GM13977 (cell line): ENCODE measurements at regions not wholly inside any gene's neighbourhood (a gene's known extent, or its start where the extent isn't known, plus 50 kb on each side); places are given as distances from the start of the nearest gene placed in this dataset.

Source experiments
- DNase-seq: peaks from one replicate; pipeline ENCODE4 v3.0.0; 2012; ENCODE audit warnings: low spot score
- in situ Hi-C: fragments of 300-500 bp; cut with MboI; formaldehyde crosslinking; loops from one replicate; pipeline ENCODE4 v1.12.0; 2022; ENCODE audit warnings: low sequenced_read_pairs, low pct_unique_long_range_greater_than_20kb, mixed read lengths, inconsistent platforms; ENCODE audit not compliant: unreplicated experiment
- TF ChIP-seq, protein P1 (sequence below): IDR thresholded peaks from 2 replicates; pipeline ENCODE4 v1.5.1; 2012; ENCODE audit warnings: mild to moderate bottlenecking, control low read depth; ENCODE audit not compliant: insufficient read depth; ENCODE audit errors: extremely low read depth, missing control alignments

DNA sequence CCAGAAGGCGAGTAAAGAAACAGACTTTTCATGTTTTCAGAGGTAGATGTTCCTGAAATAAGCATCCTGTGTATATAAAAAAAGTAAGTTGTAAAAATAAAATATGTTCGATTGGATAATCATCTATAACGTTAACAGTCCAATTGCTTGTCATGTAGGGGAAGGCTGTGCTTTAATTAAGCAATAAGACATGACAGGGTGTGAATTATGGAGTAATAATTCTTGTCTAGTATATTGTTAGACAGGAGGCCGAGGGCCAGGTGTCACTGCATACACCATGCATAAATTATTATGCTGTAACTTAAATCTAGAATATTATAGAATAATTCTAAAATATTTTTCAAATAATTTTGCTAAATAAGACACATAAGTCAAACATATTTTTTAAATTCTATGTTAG, 494.6 kb upstream of the TENM3 start:
- DNase-seq: no peak
- in situ Hi-C loops: no loop called here

DNA sequence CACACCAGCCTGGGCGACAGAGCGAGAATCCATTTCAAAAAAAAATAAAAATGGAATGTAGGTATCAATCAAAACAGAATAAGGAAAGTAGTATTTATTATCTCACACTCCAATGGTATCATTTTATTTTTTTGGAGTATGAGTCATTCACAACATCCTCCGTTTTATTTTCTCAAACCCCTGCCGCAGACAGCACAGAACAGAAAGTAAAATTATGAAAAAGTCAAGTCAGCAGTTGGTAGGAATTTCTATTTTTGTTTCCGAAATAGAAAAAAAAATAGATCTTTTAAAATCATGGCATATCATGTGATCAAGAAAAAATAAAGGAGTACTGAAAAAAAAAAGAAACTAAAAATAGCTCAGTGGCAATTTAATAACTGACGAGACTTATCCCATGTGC, 490.7 kb upstream of the TENM3 start:
- TF ChIP-seq, protein P1, sequence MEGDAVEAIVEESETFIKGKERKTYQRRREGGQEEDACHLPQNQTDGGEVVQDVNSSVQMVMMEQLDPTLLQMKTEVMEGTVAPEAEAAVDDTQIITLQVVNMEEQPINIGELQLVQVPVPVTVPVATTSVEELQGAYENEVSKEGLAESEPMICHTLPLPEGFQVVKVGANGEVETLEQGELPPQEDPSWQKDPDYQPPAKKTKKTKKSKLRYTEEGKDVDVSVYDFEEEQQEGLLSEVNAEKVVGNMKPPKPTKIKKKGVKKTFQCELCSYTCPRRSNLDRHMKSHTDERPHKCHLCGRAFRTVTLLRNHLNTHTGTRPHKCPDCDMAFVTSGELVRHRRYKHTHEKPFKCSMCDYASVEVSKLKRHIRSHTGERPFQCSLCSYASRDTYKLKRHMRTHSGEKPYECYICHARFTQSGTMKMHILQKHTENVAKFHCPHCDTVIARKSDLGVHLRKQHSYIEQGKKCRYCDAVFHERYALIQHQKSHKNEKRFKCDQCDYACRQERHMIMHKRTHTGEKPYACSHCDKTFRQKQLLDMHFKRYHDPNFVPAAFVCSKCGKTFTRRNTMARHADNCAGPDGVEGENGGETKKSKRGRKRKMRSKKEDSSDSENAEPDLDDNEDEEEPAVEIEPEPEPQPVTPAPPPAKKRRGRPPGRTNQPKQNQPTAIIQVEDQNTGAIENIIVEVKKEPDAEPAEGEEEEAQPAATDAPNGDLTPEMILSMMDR: no peak
- in situ Hi-C loops: no loop called here
- no peak for DNase-seq

More for the DNA sequence above, 494.6 kb upstream of the TENM3 start:
- TF ChIP-seq, protein P1: no peak

DNA sequence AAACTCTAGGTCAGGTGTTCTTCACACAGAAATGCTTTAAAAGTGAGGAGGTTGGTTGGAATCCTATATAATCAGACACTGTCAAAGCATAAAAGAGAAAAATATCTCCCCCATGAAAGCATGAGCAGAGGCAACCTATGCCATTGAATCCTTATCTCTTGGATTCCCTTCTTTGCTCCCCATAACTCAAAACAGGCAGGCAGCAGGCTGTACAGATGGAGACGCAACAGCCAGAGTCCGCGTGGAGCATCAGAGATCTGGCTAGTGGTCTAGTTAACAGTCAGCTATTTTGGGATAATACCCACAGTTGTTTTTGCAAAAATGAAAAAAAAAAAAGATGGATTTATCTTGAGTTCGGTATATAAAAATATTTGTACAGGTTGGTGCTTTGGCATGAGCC, 490.0 kb upstream of the TENM3 start:
- DNase-seq: no peak
- TF ChIP-seq, protein P1: no peak
- in situ Hi-C loops: no loop called here

DNA sequence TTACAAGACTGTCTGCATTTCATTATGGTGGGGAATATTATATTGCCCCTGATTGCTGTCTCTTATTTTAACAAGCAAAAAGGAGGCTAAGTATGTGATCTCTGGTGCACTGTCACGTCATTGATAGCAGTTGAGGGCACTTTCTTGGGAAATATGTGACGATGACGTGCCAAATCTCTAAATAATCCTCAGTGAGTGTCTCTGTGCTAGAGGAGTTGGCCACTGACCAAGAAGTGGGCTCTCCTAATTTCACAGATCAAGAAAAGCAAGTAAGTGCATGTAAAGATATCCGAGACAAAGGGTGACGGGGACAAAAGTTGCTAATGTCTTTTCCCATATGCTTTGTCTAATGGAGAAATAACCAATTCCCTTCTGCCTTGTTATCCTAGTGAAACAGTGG, 487.4 kb upstream of the TENM3 start:
- in situ Hi-C loops: no loop called here
- DNase-seq: no peak
- TF ChIP-seq, protein P1: no peak

DNA sequence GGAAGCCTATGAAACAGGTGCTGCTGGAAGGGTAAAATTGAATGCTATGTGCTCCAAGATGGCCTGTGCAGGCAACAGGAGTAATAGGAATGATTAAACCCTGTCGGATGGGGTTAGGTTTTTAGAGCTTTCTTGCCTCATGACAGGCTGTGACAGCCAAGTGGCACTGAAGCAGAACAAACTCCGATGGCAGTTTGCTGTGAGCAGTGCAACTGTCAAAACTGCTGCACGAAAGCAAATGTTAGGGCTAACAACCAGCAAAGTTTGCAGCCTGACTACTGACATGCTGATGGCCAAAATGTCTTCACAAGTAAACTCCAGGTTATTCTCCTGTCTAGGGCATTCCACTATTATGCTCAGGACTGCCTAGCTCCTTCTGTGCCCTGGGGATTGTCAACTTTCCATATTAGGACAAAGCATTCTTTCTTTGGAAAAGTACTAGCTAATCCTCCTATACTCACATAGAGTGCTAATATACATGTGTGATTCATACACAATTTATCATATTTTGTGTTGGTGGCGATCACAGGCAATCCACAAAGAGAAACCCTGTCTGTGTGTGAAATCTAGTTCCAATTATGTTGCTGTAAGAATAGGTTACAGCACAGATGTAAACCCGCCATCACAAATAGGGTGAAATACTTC, 486.6 kb upstream of the TENM3 start:
- in situ Hi-C loops: no loop called here
- DNase-seq: no peak
- TF ChIP-seq, protein P1: no peak

DNA sequence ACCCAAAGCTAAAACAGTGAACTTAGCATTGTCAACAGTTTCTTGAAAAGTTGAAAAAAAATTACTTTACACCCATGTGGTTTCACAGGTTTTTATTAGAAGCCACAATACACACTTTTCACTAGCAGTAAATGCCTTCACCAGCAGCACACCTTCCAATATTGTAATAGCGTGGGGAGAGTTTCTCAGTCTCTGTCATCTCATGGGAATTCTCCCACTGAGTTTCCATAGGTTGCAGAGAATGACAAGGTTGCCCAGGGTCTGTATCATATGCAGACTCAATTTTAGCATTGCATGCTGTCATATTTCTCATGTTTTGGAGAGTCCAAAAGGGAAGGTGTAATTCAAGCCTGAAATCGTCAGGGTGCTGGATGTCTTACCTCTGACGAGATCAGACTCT, 486.1 kb upstream of the TENM3 start:
- in situ Hi-C loops: no loop called here
- DNase-seq: no peak
- TF ChIP-seq, protein P1: no peak
